ENCODE measurements at regions not wholly inside any gene's neighbourhood (a gene's known extent, or its start where the extent isn't known, plus 50 kb on each side); places are given as distances from the start of the nearest gene placed in this dataset.

GRCh38 chr5:38663249-38663648 lies 106.8 kb upstream of the LIFR start:
- TF ChIP-seq CTCF (IDR thresholded peaks at IDR 0.05) (no peak), POLR2A (IDR thresholded peaks at IDR 0.05) (no peak)

Data from right lobe of liver (tissue), 4 donors.